ENCODE measurements at regions not wholly inside any gene's neighbourhood (a gene's known extent, or its start where the extent isn't known, plus 50 kb on each side); places are given as distances from the start of the nearest gene placed in this dataset.

- Histone ChIP-seq H3K36me3 (ENCODE audit: control insufficient read depth, insufficient read depth, low read length) (no peaks in the 10 kb centered on the region), H2AFZ (no peak overlapping the region), H3K4me2 (ENCODE audit: low read length) (no peak overlapping the region), H3K9ac (no peak overlapping the region), H3K9me3 (ENCODE audit: control insufficient read depth, low read length) (no peaks in the 10 kb centered on the region), H3K79me2 (no peaks in the 10 kb centered on the region), H3K27ac (no peak overlapping the region), H3K4me1 (peaks cover 58% of the 10 kb centered on the region), H3K4me3 (ENCODE audit: low read depth, low read length) (no peak overlapping the region), H3K27me3 (ENCODE audit: control insufficient read depth, insufficient read depth, low read length) (no peaks in the 10 kb centered on the region)
- no peak for TF ChIP-seq CTCF (IDR thresholded peaks at IDR 0.05)
Observed at GRCh38 chr3:177599837-177600236, 402.6 kb upstream of the TBL1XR1 start.

- Histone ChIP-seq H3K4me2 (ENCODE audit: low read length) (no peak overlapping the region), H3K36me3 (ENCODE audit: control insufficient read depth, insufficient read depth, low read length) (no peaks in the 10 kb centered on the region), H3K27ac (no peak overlapping the region), H3K9me3 (ENCODE audit: control insufficient read depth, low read length) (no peaks in the 10 kb centered on the region), H3K79me2 (no peaks in the 10 kb centered on the region), H2AFZ (no peak overlapping the region), H3K9ac (no peak overlapping the region), H3K4me1 (peaks cover 57% of the 10 kb centered on the region), H3K27me3 (ENCODE audit: control insufficient read depth, insufficient read depth, low read length) (no peaks in the 10 kb centered on the region), H3K4me3 (ENCODE audit: low read depth, low read length) (no peak overlapping the region)
- TF ChIP-seq CTCF (IDR thresholded peaks at IDR 0.05) = no peak
Observed at GRCh38 chr3:177600411-177600810, 403.1 kb upstream of the TBL1XR1 start.

- Histone ChIP-seq H3K9ac (no peak overlapping the region), H2AFZ (peak overlapping the region; percentile 2), H3K4me1 (peaks cover 51% of the 10 kb centered on the region), H3K4me2 (ENCODE audit: low read length) (no peak overlapping the region), H3K36me3 (ENCODE audit: control insufficient read depth, insufficient read depth, low read length) (no peaks in the 10 kb centered on the region), H3K27me3 (ENCODE audit: control insufficient read depth, insufficient read depth, low read length) (no peaks in the 10 kb centered on the region), H3K4me3 (ENCODE audit: low read depth, low read length) (no peak overlapping the region), H3K27ac (no peak overlapping the region), H3K79me2 (no peaks in the 10 kb centered on the region), H3K9me3 (ENCODE audit: control insufficient read depth, low read length) (no peaks in the 10 kb centered on the region)
- TF ChIP-seq CTCF (IDR thresholded peaks at IDR 0.05) = no peak
Observed at GRCh38 chr3:177601152-177601551, 403.9 kb upstream of the TBL1XR1 start.

GRCh38 chr3:177602601-177603147 lies 405.4 kb upstream of the TBL1XR1 start:
- H3K9me3 ChIP-seq (ENCODE audit: control insufficient read depth, low read length) = no peaks in the 10 kb centered on the region
- no peak overlapping the region for H3K9ac ChIP-seq
- H3K27ac ChIP-seq = peak overlapping the region; percentile 85
- H3K36me3 ChIP-seq (ENCODE audit: control insufficient read depth, insufficient read depth, low read length) = no peaks in the 10 kb centered on the region
- no peak for TF ChIP-seq CTCF (IDR thresholded peaks at IDR 0.05)
- peak overlapping the region; percentile 26 for H2AFZ ChIP-seq
- no peaks in the 10 kb centered on the region for H3K27me3 ChIP-seq (ENCODE audit: control insufficient read depth, insufficient read depth, low read length)
- H3K4me1 ChIP-seq = peaks cover 46% of the 10 kb centered on the region
- H3K4me3 ChIP-seq (ENCODE audit: low read depth, low read length) = no peak overlapping the region
- peak overlapping the region; percentile 43 for H3K4me2 ChIP-seq (ENCODE audit: low read length)
- no peaks in the 10 kb centered on the region for H3K79me2 ChIP-seq

- Histone ChIP-seq H3K9me3 (ENCODE audit: control insufficient read depth, low read length) (no peaks in the 10 kb centered on the region), H3K9ac (no peak overlapping the region), H3K27me3 (ENCODE audit: control insufficient read depth, insufficient read depth, low read length) (no peaks in the 10 kb centered on the region), H3K36me3 (ENCODE audit: control insufficient read depth, insufficient read depth, low read length) (no peaks in the 10 kb centered on the region), H3K79me2 (no peaks in the 10 kb centered on the region), H2AFZ (peak overlapping the region; percentile 26), H3K27ac (peak overlapping the region; percentile 85), H3K4me2 (ENCODE audit: low read length) (peak overlapping the region; percentile 43), H3K4me3 (ENCODE audit: low read depth, low read length) (no peak overlapping the region), H3K4me1 (peaks cover 46% of the 10 kb centered on the region)
- TF ChIP-seq CTCF (IDR thresholded peaks at IDR 0.05) = no peak
Observed at GRCh38 chr3:177603148-177603603, 405.9 kb upstream of the TBL1XR1 start.
